GM12892 (cell line): ENCODE measurements at regions not wholly inside any gene's neighbourhood (a gene's known extent, or its start where the extent isn't known, plus 50 kb on each side); places are given as distances from the start of the nearest gene placed in this dataset.

Experiments
- POLR2A ChIP-seq: IDR thresholded peaks from 2 replicates; pipeline ENCODE4 v1.6.1; 2011; ENCODE audit warnings: low read depth, low read length, control low read depth
- POLR2AphosphoS5 ChIP-seq: IDR thresholded peaks from 2 replicates; pipeline ENCODE4 v1.6.1; 2011; ENCODE audit warnings: low read depth, low read length, control low read depth
- TAF1 ChIP-seq: IDR thresholded peaks from 2 replicates; pipeline ENCODE4 v1.6.1; 2011; ENCODE audit warnings: low read depth, mild to moderate bottlenecking, control low read depth, low read length, borderline replicate concordance

- TF ChIP-seq POLR2A (no peak), POLR2AphosphoS5 (no peak), TAF1 (no peak)
These were observed 127.3 kb upstream of the TMPO start for GRCh38 chr12:98388126-98388525.
